Endothelial cell (in vitro differentiated cells): ENCODE measurements at regions not wholly inside any gene's neighbourhood (a gene's known extent, or its start where the extent isn't known, plus 50 kb on each side); places are given as distances from the start of the nearest gene placed in this dataset.

Source experiments
- DNase-seq: peaks from one replicate; pipeline ENCODE4 v3.0.0; 2021; ENCODE audit warnings: low spot score
- H3K27ac Mint-ChIP-seq: one replicate; pipeline ENCODE4 v1.8.0; 2021; ENCODE audit warnings: mixed read lengths, inconsistent platforms; ENCODE audit not compliant: unreplicated experiment
- H3K27me3 Mint-ChIP-seq: one replicate; pipeline ENCODE4 v1.8.0; 2021; ENCODE audit warnings: mild to moderate bottlenecking, moderate library complexity, mixed read lengths, inconsistent platforms; ENCODE audit not compliant: unreplicated experiment
- H3K36me3 Mint-ChIP-seq: one replicate; pipeline ENCODE4 v1.8.0; 2021; ENCODE audit warnings: mild to moderate bottlenecking, low read depth, mixed read lengths, inconsistent platforms; ENCODE audit not compliant: unreplicated experiment
- H3K4me1 Mint-ChIP-seq: one replicate; pipeline ENCODE4 v1.8.0; 2021; ENCODE audit warnings: mild to moderate bottlenecking, mixed read lengths, inconsistent platforms; ENCODE audit not compliant: unreplicated experiment
- H3K4me3 Mint-ChIP-seq: one replicate; pipeline ENCODE4 v1.8.0; 2021; ENCODE audit warnings: mild to moderate bottlenecking, mixed read lengths, inconsistent platforms; ENCODE audit not compliant: unreplicated experiment
- H3K9me3 Mint-ChIP-seq: one replicate; pipeline ENCODE4 v1.8.0; 2021; ENCODE audit warnings: mixed read lengths, inconsistent platforms; ENCODE audit not compliant: unreplicated experiment
- CTCF ChIP-seq: fragments of 200-600 bp; sonication (generic); IDR thresholded peaks from one replicate; pipeline ENCODE4 v1.5.0; 2021; ENCODE audit warnings: antibody characterized with exemption; ENCODE audit not compliant: unreplicated experiment

DNA sequence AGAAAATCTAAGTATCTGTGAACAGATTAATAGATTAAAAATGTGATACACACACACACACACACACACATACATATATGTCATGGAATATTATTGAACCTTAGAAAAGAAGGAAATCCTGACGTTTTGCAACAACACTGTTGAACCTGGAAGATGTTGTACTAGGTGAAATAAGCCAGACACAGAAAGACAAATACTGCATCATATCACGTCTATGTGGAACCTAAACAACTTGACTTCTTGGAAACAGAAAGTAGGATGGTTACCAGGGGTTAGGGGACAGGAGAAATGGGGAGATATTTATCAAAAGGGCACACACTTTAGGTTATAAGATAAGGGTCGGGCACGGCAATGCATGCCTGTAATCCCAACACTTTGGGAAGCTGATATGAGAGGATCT lies 698.4 kb upstream of the ID2 start:
- no peaks in the 10 kb centered on the region for H3K36me3 Mint-ChIP-seq
- TF ChIP-seq CTCF = no peak
- H3K4me3 Mint-ChIP-seq = no peak overlapping the region
- DNase-seq = no peak
- no peaks in the 10 kb centered on the region for H3K27me3 Mint-ChIP-seq
- no peaks in the 10 kb centered on the region for H3K4me1 Mint-ChIP-seq
- H3K9me3 Mint-ChIP-seq = no peaks in the 10 kb centered on the region
- no peak overlapping the region for H3K27ac Mint-ChIP-seq

DNA sequence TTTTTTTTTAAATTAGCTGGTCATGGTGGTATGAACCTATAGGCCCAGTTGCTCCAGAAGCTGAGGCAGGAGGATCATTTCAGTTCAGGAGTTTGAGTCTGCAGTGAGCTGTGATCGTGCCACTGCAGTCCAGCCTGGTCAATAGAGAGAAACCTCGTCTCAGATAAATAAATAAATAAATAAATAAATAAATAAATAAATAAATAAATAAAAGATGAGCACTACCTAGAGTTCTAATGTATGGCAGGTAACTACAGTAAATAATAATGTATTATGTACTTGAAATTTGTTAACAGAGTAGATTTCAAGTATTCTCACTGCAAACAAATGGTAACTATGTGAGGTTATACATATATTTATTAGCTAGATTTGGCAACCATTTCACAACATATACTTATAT lies 697.9 kb upstream of the ID2 start:
- H3K27ac Mint-ChIP-seq = no peak overlapping the region
- H3K27me3 Mint-ChIP-seq = peaks cover 1% of the 10 kb centered on the region
- no peak for DNase-seq
- TF ChIP-seq CTCF = no peak
- no peaks in the 10 kb centered on the region for H3K4me1 Mint-ChIP-seq
- H3K4me3 Mint-ChIP-seq = no peak overlapping the region
- H3K36me3 Mint-ChIP-seq = no peaks in the 10 kb centered on the region
- no peaks in the 10 kb centered on the region for H3K9me3 Mint-ChIP-seq

DNA sequence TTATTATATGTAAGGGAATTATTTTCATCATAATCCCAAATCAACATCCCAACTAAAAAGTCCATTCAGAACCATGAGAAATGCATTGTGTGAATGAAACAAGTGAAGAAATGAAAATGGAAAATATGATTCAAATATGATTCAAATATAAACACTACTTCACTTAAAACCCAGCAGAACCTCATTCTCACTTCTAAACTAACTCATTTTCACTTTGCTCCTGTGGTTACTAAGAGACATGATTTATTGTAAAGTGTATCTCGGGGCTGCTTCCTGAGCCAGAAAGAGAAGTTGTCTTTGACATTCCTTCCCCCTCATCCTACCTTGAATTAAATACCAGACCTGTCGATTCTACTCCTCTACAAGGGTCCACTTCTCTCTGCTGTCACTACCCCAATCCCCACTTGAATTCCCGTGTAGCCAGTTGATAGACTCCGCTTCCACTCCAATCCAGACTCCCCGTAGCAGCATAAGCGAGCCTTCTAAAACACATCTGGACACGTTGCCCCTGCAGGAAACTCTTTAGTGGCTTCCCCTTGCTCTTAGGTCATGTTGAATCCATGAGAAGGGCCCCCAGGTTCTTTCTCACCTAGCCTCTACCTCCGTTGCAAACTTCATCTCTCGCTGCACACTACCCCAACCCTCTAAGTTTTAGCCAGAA lies 697.0 kb upstream of the ID2 start:
- TF ChIP-seq CTCF = no peak
- DNase-seq = no peak

DNA sequence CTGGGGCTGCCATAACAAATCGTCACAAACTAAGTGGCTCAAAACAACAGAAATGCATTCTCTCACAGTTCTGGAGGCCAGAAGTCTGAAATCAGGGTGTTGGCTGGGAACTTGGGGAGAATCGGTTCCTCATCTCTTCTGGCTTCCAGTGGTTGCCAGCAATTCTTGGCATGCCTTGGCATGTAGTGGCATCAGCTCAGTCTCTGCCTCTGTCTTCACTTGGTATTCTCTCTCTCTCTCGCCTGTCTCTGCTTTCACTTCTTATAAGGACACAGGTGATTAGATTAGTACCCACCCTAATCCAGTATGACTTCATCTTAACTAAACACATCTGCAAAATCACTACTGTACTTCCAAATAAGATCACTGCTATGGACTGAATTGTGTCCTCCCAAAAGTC lies 695.4 kb upstream of the ID2 start:
- H3K9me3 Mint-ChIP-seq = no peaks in the 10 kb centered on the region
- no peak overlapping the region for H3K4me3 Mint-ChIP-seq
- peaks cover 1% of the 10 kb centered on the region for H3K27me3 Mint-ChIP-seq
- no peaks in the 10 kb centered on the region for H3K4me1 Mint-ChIP-seq
- TF ChIP-seq CTCF = no peak
- H3K27ac Mint-ChIP-seq = no peak overlapping the region
- DNase-seq = no peak
- H3K36me3 Mint-ChIP-seq = no peaks in the 10 kb centered on the region

More for the DNA sequence above, 697.0 kb upstream of the ID2 start:
- H3K27ac Mint-ChIP-seq = no peak overlapping the region
- H3K4me1 Mint-ChIP-seq = no peaks in the 10 kb centered on the region
- H3K4me3 Mint-ChIP-seq = no peak overlapping the region
- H3K36me3 Mint-ChIP-seq = no peaks in the 10 kb centered on the region
- H3K27me3 Mint-ChIP-seq = peaks cover 1% of the 10 kb centered on the region
- H3K9me3 Mint-ChIP-seq = no peaks in the 10 kb centered on the region

- no peak overlapping the region for H3K4me3 Mint-ChIP-seq
- H3K36me3 Mint-ChIP-seq = no peaks in the 10 kb centered on the region
- H3K9me3 Mint-ChIP-seq = no peaks in the 10 kb centered on the region
- H3K27ac Mint-ChIP-seq = no peak overlapping the region
- DNase-seq = no peak
- H3K4me1 Mint-ChIP-seq = no peaks in the 10 kb centered on the region
- H3K27me3 Mint-ChIP-seq = peaks cover 2% of the 10 kb centered on the region
- no peak for TF ChIP-seq CTCF
These were observed 693.9 kb upstream of the ID2 start for GRCh38 chr2:7987992-7988391.
